HepG2 (cell line): ENCODE measurements at regions not wholly inside any gene's neighbourhood (a gene's known extent, or its start where the extent isn't known, plus 50 kb on each side); places are given as distances from the start of the nearest gene placed in this dataset.

ENCODE experiments used
- HNRNPH1 ChIP-seq: fragments of 200-400 bp; formaldehyde crosslinking; optimal IDR thresholded peaks from 2 replicates; pipeline ENCODE3; 2017; ENCODE audit warnings: mild to moderate bottlenecking, low read depth, low read length
- ZBTB40 ChIP-seq, 2 experiments: fragments of 450-650 bp in 1 of 2; sonication (generic) in 1 of 2; formaldehyde crosslinking in 1 of 2; IDR thresholded peaks; 2 replicates each; pipeline versions ENCODE4 v1.6.1 to v1.8.0; 2016 to 2022; ENCODE audit warnings: antibody characterized with exemption in 1 of 2, mild to moderate bottlenecking in 1 of 2, missing genetic modification reagents in 1 of 2
- ZNF660 ChIP-seq: sonication (generic); formaldehyde crosslinking; IDR thresholded peaks from 2 replicates; pipeline ENCODE4 v1.5.1; 2020; ENCODE audit warnings: mild to moderate bottlenecking, low read depth, missing genetic modification reagents, borderline replicate concordance

GRCh38 chr6:6996124-6996523, 111.6 kb upstream of the RREB1 start (continued):
- no peak for TF ChIP-seq ZBTB40 (IDR thresholded peaks at IDR 0.05)
- no peak for TF ChIP-seq ZBTB40 (CRISPR knock-in tag; IDR thresholded peaks at IDR 0.05)
- no peak for TF ChIP-seq ZNF660
- TF ChIP-seq HNRNPH1: no peak
